BJ (cell line): ENCODE measurements at regions not wholly inside any gene's neighbourhood (a gene's known extent, or its start where the extent isn't known, plus 50 kb on each side); places are given as distances from the start of the nearest gene placed in this dataset.

Experiments
- CTCF ChIA-PET: fragments of 350-600 bp; formaldehyde crosslinking; extraction: SDS; loops from one replicate; lab custom pipeline; 2021; ENCODE audit warnings: antibody characterized with exemption, inconsistent platforms; lab: Yijun Ruan, JAX
- POLR2A ChIA-PET: fragments of 300-600 bp; sonication (Branson Sonifier 250); formaldehyde crosslinking; extraction: SDS; loops from one replicate; lab custom pipeline; 2021; ENCODE audit warnings: antibody characterized with exemption; lab: Charles Lee
- DNase-seq: peaks from one replicate; pipeline ENCODE4 v3.0.0-alpha.2; 2011; ENCODE audit warnings: low read depth
- H3K27me3 ChIP-seq: 2 replicates; pipeline ENCODE4 v1.6.0; 2011; ENCODE audit warnings: low read length; ENCODE audit not compliant: control insufficient read depth, insufficient read depth
- H3K36me3 ChIP-seq: 2 replicates; pipeline ENCODE4 v1.5.1; 2011; ENCODE audit warnings: low read length; ENCODE audit not compliant: control insufficient read depth, insufficient read depth
- H3K4me3 ChIP-seq: 2 replicates; pipeline ENCODE4 v1.5.1; 2011; ENCODE audit warnings: low read depth, mild to moderate bottlenecking, control low read depth, low read length
- TF ChIP-seq, protein P1 (sequence below): IDR thresholded peaks from 2 replicates; pipeline ENCODE4 v1.5.1; 2011; ENCODE audit warnings: low read depth, mild to moderate bottlenecking, control low read depth, inconsistent platforms, low read length, moderate library complexity; ENCODE audit not compliant: insufficient read depth

- no peaks in the 10 kb centered on the region for H3K27me3 ChIP-seq
- TF ChIP-seq, protein P1, sequence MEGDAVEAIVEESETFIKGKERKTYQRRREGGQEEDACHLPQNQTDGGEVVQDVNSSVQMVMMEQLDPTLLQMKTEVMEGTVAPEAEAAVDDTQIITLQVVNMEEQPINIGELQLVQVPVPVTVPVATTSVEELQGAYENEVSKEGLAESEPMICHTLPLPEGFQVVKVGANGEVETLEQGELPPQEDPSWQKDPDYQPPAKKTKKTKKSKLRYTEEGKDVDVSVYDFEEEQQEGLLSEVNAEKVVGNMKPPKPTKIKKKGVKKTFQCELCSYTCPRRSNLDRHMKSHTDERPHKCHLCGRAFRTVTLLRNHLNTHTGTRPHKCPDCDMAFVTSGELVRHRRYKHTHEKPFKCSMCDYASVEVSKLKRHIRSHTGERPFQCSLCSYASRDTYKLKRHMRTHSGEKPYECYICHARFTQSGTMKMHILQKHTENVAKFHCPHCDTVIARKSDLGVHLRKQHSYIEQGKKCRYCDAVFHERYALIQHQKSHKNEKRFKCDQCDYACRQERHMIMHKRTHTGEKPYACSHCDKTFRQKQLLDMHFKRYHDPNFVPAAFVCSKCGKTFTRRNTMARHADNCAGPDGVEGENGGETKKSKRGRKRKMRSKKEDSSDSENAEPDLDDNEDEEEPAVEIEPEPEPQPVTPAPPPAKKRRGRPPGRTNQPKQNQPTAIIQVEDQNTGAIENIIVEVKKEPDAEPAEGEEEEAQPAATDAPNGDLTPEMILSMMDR, result no peak
- ChIA-PET POLR2A (no interaction called here), CTCF (interaction anchor here (0.7 to 1.1 kb wide), 4 partner anchors 14 to 310 kb away, joined by 3 read pairs; no protein-coding TSS in a partner anchor)
- no peak for DNase-seq
- H3K4me3 ChIP-seq, result no peak overlapping the region
- H3K36me3 ChIP-seq, result no peaks in the 10 kb centered on the region
Observed at GRCh38 chr15:36469311-36469966, 110.0 kb upstream of the CDIN1 start.

DNA sequence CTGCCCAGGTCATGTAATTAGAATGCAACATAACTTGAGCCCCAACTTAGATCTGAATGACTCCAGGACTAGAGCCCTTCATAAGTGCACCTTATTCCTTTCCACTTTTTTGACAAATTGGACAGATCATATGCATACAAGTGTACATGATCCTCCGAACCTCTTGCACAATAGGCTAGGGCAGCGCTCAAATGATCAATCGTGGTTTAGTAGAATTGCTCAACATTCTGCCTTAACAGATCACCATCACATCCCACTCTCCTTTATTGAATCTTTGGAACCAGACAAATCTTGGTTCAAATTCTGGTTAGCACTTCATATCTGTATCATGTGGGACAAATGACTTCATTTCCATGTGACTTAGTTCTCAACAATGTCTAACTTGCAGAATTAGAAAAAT lies 106.8 kb upstream of the CDIN1 start:
- POLR2A ChIA-PET, result no interaction called here
- DNase-seq, result no peak

DNA sequence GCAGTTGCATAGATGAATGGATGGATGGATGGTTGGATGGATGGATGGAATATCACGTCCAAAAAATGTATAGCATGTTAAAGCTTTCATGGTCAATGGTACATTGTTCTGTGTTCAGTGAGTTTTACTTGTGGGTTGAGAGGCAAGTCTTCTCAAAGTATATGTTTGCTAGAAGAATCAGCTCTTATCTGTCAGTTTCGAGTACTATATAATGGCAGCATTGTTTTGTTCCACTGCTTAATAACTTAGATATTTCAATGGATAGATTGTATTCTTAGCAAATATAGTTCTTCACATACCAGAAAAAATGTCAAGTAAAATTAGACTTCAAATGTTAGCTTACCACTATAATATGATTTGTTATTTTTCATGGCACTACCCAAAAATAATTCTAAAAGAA lies 100.9 kb upstream of the CDIN1 start:
- Histone ChIP-seq H3K36me3 (no peaks in the 10 kb centered on the region), H3K27me3 (no peaks in the 10 kb centered on the region), H3K4me3 (no peak overlapping the region)
- no peak for DNase-seq
- TF ChIP-seq, protein P1, result no peak
- CTCF ChIA-PET, result interaction anchor here (0.6 kb wide), 2 partner anchors 11 to 22 kb away, joined by 4 read pairs; no protein-coding TSS in a partner anchor
- POLR2A ChIA-PET, result no interaction called here

More for the DNA sequence above, 106.8 kb upstream of the CDIN1 start:
- no peak overlapping the region for H3K4me3 ChIP-seq
- H3K36me3 ChIP-seq, result no peaks in the 10 kb centered on the region
- CTCF ChIA-PET, result no interaction called here
- TF ChIP-seq, protein P1, result no peak
- H3K27me3 ChIP-seq, result no peaks in the 10 kb centered on the region

GRCh38 chr15:36479200-36479896 lies 100.1 kb upstream of the CDIN1 start:
- Histone ChIP-seq H3K4me3 (no peak overlapping the region), H3K27me3 (no peaks in the 10 kb centered on the region), H3K36me3 (no peaks in the 10 kb centered on the region)
- TF ChIP-seq, protein P1, result no peak
- POLR2A ChIA-PET, result no interaction called here
- DNase-seq, result no peak
- CTCF ChIA-PET, result interaction anchor here (0.6 kb wide), 3 partner anchors 11 to 79 kb away, joined by 3 to 4 read pairs (median 4); no protein-coding TSS in a partner anchor

DNA sequence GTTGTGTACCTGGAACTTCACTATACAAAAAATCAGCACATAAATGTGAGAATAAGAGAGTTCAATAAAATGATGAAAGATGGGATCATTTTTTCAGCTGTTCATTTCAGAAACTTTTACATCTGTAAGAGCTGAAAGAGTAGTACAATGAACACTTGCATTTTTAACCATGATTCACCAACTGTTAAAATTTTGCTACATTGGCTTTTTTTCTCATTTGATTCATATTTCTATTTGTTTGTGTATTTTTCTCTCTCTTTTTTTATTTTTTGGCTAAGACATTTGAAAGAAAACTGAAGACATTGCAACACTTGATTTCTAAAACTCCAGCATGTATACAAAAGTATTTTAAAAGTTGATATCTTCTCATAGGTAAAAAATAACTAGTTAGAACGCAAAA lies 98.3 kb upstream of the CDIN1 start:
- TF ChIP-seq, protein P1, result no peak
- CTCF ChIA-PET, result no interaction called here
- Histone ChIP-seq H3K36me3 (no peaks in the 10 kb centered on the region), H3K4me3 (no peak overlapping the region), H3K27me3 (no peaks in the 10 kb centered on the region)
- no peak for DNase-seq
- POLR2A ChIA-PET, result no interaction called here
